Activated T-helper 2 cell treated with anti-CD3 and anti-CD28 coated beads, Interferon-gamma antibody, Interleukin-2, Interleukin-4, amounts not matched to agents 10 μg/mL and 5 μg/mL and 100 μg/mL, durations not matched to agents 14 hours and 24 hours and 36 hours (primary cell): ENCODE measurements at regions not wholly inside any gene's neighbourhood (a gene's known extent, or its start where the extent isn't known, plus 50 kb on each side); places are given as distances from the start of the nearest gene placed in this dataset.

ENCODE experiments used
- DNase-seq: peaks from one replicate; pipeline ENCODE4 v3.0.0; 2021; ENCODE audit warnings: low spot score
- H3K27ac Mint-ChIP-seq: one replicate; pipeline ENCODE4 v1.8.0; 2021; ENCODE audit warnings: mixed read lengths
- H3K27me3 Mint-ChIP-seq: one replicate; pipeline ENCODE4 v1.8.0; 2021; ENCODE audit warnings: low read depth, mixed read lengths
- H3K36me3 Mint-ChIP-seq: one replicate; pipeline ENCODE4 v1.8.0; 2021; ENCODE audit warnings: low read depth, mixed read lengths
- H3K4me1 Mint-ChIP-seq: one replicate; pipeline ENCODE4 v1.8.0; 2021; ENCODE audit warnings: low read depth, mixed read lengths
- H3K4me3 Mint-ChIP-seq: one replicate; pipeline ENCODE4 v1.8.0; 2021; ENCODE audit warnings: low read depth, mild to moderate bottlenecking, moderate library complexity, mixed read lengths
- H3K9me3 Mint-ChIP-seq: one replicate; pipeline ENCODE4 v1.8.0; 2021; ENCODE audit warnings: mixed read lengths
- intact Hi-C: fragments of 100-400 bp; cut with micrococcal nuclease; formaldehyde crosslinking; loops from one replicate; pipeline ENCODE4 v1.15.1; 2023

GRCh38 chr10:120960725-120961124 is 109.6 kb downstream of the WDR11 start:
- no peak overlapping the region for H3K27ac Mint-ChIP-seq
- DNase-seq, result no peak
- intact Hi-C loops, result no loop called here
- no peaks in the 10 kb centered on the region for H3K36me3 Mint-ChIP-seq
- H3K4me1 Mint-ChIP-seq, result no peaks in the 10 kb centered on the region
- H3K9me3 Mint-ChIP-seq, result no peaks in the 10 kb centered on the region
- H3K4me3 Mint-ChIP-seq, result no peak overlapping the region
- peaks cover 5% of the 10 kb centered on the region for H3K27me3 Mint-ChIP-seq

DNA sequence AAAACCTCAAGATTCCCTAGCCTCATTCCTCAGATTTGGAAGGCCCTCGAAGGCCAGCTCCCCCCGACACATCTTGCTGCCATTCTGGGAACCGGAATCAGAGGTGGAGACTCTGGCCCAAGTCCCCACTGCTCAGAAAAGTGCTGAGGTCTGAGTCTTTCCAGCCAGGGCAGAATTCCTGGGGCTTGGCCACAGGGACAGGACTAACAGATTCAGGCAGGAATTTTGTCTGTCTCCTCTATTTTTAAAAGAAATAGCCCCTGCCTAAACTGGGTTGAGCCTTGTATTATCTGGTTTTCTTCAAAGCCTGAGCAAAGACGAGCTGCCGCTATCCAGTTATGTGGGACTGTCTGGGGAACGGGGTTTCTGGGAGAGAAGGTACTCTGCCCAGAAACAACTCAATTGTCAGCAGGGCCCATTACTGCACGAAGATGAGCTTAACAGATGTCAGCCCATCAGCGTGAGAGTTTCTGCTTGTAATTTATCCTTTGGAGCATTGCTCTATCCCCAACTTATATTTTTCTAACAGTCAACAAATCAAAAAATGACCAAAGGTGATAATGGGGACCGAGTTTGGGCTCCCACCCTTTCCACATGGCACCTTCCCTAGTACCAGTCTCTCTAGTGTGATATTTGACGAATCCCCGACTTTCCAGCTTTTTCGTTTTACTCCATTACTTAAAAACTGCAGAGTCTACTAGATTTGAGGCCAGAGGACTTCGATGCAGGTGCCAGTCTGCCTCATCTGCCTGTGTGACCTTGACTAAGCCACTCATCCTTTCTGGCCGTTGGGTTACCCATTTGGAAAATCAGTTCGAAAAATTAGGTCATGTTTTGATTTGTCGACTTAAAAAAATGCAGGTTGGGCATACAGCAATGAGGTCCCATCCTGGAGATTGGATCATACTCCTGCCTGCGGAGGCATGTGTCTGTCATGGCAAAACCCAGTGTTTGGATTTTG is 110.9 kb downstream of the WDR11 start:
- Mint-ChIP-seq H3K27ac (no peak overlapping the region), H3K4me3 (no peak overlapping the region), H3K36me3 (no peaks in the 10 kb centered on the region), H3K27me3 (peaks cover 5% of the 10 kb centered on the region), H3K4me1 (no peaks in the 10 kb centered on the region), H3K9me3 (no peaks in the 10 kb centered on the region)
- DNase-seq, result no peak
- intact Hi-C loops, result no loop called here

GRCh38 chr10:120962756-120963593 is 111.8 kb downstream of the WDR11 start:
- Mint-ChIP-seq H3K27me3 (peaks cover 10% of the 10 kb centered on the region), H3K27ac (no peak overlapping the region), H3K4me1 (no peaks in the 10 kb centered on the region), H3K9me3 (no peaks in the 10 kb centered on the region), H3K4me3 (no peak overlapping the region), H3K36me3 (no peaks in the 10 kb centered on the region)
- intact Hi-C loops, result no loop called here
- DNase-seq, result no peak

DNA sequence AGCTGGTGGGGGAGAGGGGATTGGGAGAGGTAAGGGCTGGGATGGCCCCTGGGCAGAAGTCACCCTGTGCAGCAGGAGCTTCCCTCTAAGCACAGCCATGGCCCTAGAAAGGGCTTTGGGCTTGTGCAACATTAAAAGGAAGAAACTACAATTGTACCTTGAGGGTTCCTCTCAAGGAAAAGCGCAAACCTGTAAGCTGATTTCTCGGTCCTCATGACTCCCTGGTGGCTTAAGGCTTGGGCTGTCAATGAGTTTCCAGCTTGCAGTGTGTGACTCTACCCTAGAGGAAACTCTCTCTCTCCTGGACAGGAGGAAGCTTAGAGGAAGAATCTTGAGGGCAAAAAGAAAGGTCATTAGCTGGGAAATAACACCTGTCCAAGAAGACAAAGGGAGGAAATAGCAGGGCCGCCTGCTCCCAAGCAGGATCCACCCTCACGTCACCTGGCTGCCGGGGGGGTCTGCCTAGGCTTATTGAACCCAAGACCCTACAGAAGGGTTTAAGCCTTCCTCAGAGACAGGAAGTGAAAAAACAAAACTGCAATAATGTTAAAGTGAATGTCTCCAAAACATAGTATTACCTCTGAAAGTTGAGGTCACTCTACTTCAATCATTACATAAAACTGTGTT is 112.5 kb downstream of the WDR11 start:
- no peak for DNase-seq
- Mint-ChIP-seq H3K27me3 (peaks cover 10% of the 10 kb centered on the region), H3K4me1 (no peaks in the 10 kb centered on the region), H3K4me3 (no peak overlapping the region), H3K9me3 (peaks cover under 1% of the 10 kb centered on the region), H3K36me3 (no peaks in the 10 kb centered on the region), H3K27ac (no peak overlapping the region)
- intact Hi-C loops, result no loop called here

DNA sequence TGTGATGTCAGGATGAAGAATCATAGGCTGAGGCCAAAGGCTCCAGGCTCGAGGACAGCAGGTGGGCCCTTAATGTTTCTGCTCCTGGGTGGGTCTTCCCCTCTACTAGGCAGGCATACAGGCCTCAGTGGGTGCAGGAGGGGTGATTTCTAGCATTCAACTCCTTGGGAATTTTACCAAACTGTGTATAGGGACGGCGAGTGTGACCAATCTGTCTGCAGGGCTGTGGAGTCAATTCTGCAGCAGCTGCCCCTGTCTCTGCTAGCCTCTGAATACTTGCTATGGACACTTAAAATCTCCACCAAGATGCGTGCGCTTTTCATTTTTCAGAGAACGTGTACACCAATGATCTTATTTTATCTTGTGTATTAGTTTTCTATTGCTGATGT is 115.5 kb downstream of the WDR11 start:
- Mint-ChIP-seq H3K27me3 (peaks cover 5% of the 10 kb centered on the region), H3K27ac (no peak overlapping the region), H3K9me3 (peaks cover 7% of the 10 kb centered on the region), H3K4me1 (peaks cover 2% of the 10 kb centered on the region), H3K4me3 (no peak overlapping the region), H3K36me3 (no peaks in the 10 kb centered on the region)
- DNase-seq, result no peak
- intact Hi-C loops, result no loop called here

- H3K27ac Mint-ChIP-seq, result no peak overlapping the region
- H3K9me3 Mint-ChIP-seq, result peaks cover 7% of the 10 kb centered on the region
- no peak for DNase-seq
- peaks cover 2% of the 10 kb centered on the region for H3K4me1 Mint-ChIP-seq
- H3K4me3 Mint-ChIP-seq, result no peak overlapping the region
- H3K27me3 Mint-ChIP-seq, result peaks cover 5% of the 10 kb centered on the region
- intact Hi-C loops, result no loop called here
- H3K36me3 Mint-ChIP-seq, result no peaks in the 10 kb centered on the region
These were observed 118.1 kb downstream of the WDR11 start for GRCh38 chr10:120969219-120969645.

DNA sequence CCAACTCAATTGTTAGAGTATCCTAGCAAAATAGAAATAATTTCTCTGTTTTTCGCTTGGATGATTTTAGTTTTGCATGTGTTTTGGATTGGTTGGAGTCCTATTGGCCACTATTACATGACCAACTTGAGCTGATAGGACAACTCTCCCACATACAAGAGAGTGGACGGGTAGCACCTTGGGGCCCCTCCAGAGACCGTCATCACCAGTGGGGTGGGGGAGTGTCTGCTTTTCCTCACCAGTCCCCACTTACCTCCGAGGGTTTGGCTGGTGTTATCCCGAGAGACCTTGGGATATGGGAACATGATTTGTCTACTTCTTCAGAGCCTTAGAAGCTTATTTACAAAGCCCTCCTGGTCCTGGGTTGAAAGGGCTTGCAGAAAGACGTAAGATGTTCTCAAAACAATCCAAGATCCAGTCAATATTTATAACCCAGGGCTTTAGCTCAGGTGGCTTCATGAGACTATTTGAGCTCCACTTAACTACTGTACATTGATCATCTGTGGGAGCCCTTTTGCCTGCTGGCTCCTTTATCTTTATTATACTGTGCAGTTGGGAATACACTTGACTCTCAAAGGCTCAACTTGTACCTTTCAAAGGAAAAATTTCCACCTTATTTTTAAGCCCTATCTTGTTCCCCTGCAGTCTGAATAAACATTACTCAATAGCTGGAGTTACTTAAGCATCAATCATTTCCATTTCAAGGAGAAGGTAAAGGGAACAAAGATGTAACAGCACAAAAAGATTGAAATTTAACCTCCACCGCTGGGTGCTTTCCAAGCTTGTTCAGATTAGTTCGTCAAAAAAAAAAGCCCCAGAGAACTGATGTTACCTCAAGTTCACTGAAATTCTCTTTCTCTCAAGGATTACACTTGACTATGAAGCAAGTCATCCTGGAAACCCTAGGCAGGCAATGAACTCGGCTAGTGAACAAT is 119.7 kb downstream of the WDR11 start:
- no peak overlapping the region for H3K4me3 Mint-ChIP-seq
- peaks cover 2% of the 10 kb centered on the region for H3K4me1 Mint-ChIP-seq
- intact Hi-C loops, result no loop called here
- no peak overlapping the region for H3K27ac Mint-ChIP-seq
- H3K9me3 Mint-ChIP-seq, result peaks cover 7% of the 10 kb centered on the region
- H3K36me3 Mint-ChIP-seq, result no peaks in the 10 kb centered on the region
- DNase-seq, result no peak
- peaks cover 8% of the 10 kb centered on the region for H3K27me3 Mint-ChIP-seq

GRCh38 chr10:120971671-120972070 is 120.5 kb downstream of the WDR11 start:
- no peak for DNase-seq
- peaks cover 2% of the 10 kb centered on the region for H3K4me1 Mint-ChIP-seq
- H3K9me3 Mint-ChIP-seq, result peaks cover 7% of the 10 kb centered on the region
- intact Hi-C loops, result no loop called here
- H3K27me3 Mint-ChIP-seq, result peaks cover 9% of the 10 kb centered on the region
- H3K36me3 Mint-ChIP-seq, result no peaks in the 10 kb centered on the region
- no peak overlapping the region for H3K27ac Mint-ChIP-seq
- no peak overlapping the region for H3K4me3 Mint-ChIP-seq

DNA sequence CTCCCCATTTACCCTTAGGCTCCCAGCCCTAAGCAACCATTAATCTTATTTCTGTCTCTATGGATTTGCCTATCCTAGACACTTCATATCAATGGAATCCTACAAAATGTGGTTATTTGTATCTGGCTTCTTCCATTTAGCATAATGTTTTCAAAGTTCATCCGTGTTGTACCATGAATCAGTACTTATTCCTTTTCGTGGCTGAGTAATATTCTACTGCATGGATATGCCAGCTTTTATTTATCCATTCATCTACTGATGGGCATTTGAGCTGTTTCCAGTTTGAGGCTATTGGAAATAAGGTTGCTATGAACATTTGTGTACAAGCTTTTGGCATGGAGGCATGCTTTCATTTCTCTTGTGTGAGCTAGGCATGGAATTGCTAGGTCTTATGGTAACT is 121.1 kb downstream of the WDR11 start:
- intact Hi-C loops, result no loop called here
- Mint-ChIP-seq H3K4me1 (peaks cover 2% of the 10 kb centered on the region), H3K4me3 (no peak overlapping the region), H3K27me3 (peaks cover 7% of the 10 kb centered on the region), H3K9me3 (peaks cover 7% of the 10 kb centered on the region), H3K36me3 (no peaks in the 10 kb centered on the region), H3K27ac (no peak overlapping the region)
- no peak for DNase-seq

- intact Hi-C loops, result no loop called here
- peaks cover 1% of the 10 kb centered on the region for H3K4me1 Mint-ChIP-seq
- H3K36me3 Mint-ChIP-seq, result no peaks in the 10 kb centered on the region
- peaks cover 26% of the 10 kb centered on the region for H3K27me3 Mint-ChIP-seq
- H3K9me3 Mint-ChIP-seq, result no peaks in the 10 kb centered on the region
- DNase-seq, result no peak
- H3K4me3 Mint-ChIP-seq, result no peak overlapping the region
- H3K27ac Mint-ChIP-seq, result no peak overlapping the region
These were observed 124.1 kb downstream of the WDR11 start for GRCh38 chr10:120975072-120975867.

GRCh38 chr10:120975868-120976225 is 124.7 kb downstream of the WDR11 start:
- Mint-ChIP-seq H3K4me1 (peaks cover 1% of the 10 kb centered on the region), H3K27ac (no peak overlapping the region), H3K9me3 (no peaks in the 10 kb centered on the region), H3K27me3 (peaks cover 29% of the 10 kb centered on the region), H3K4me3 (no peak overlapping the region), H3K36me3 (no peaks in the 10 kb centered on the region)
- no peak for DNase-seq
- intact Hi-C loops, result no loop called here
